Lung (tissue), 11 donors: ENCODE measurements at regions not wholly inside any gene's neighbourhood (a gene's known extent, or its start where the extent isn't known, plus 50 kb on each side); places are given as distances from the start of the nearest gene placed in this dataset.

Experiments used
- ATAC-seq: fragments of 200-7000 bp; cut with Tn5 transposase; one replicate; pipeline ENCODE4 v1.9.1; 2020; ENCODE audit warnings: moderate number of reproducible peaks; ENCODE audit not compliant: insufficient read depth, low FRiP score
- DNase-seq, 3 donors: peaks; one replicate each; pipeline ENCODE4 v3.0.0-alpha.2; 2013 to 2017
- H3K27ac ChIP-seq, 2 donors: one replicate each; pipeline ENCODE4 v1.5.1; 2013; ENCODE audit warnings: mild to moderate bottlenecking in 2 of 2, moderate library complexity in 2 of 2, control low read depth in 1 of 2, inconsistent platforms in 1 of 2, low read depth in 1 of 2, low read length in 1 of 2
- H3K27me3 ChIP-seq, 3 donors: one replicate each; pipeline ENCODE4 v1.5.1; 2013; ENCODE audit warnings: low read length in 2 of 3; ENCODE audit not compliant: control insufficient read depth in 3 of 3, insufficient read depth in 3 of 3
- H3K36me3 ChIP-seq, 4 donors: one replicate each; pipeline ENCODE4 v1.5.1; 2013; ENCODE audit warnings: low read length in 4 of 4, mild to moderate bottlenecking in 1 of 4, moderate library complexity in 1 of 4; ENCODE audit not compliant: control insufficient read depth in 4 of 4, insufficient read depth in 4 of 4
- H3K4me1 ChIP-seq, 5 donors: one replicate each; pipeline ENCODE4 v1.5.1; 2013; ENCODE audit warnings: low read length in 5 of 5, mild to moderate bottlenecking in 2 of 5, moderate library complexity in 1 of 5; ENCODE audit not compliant: control insufficient read depth in 5 of 5, insufficient read depth in 5 of 5
- H3K4me3 ChIP-seq: one replicate; pipeline ENCODE4 v1.5.1; 2013; ENCODE audit warnings: mild to moderate bottlenecking, control low read depth, moderate library complexity
- H3K9ac ChIP-seq, 2 donors: one replicate each; pipeline ENCODE4 v1.5.1; 2013; ENCODE audit warnings: low read length in 2 of 2, control low read depth in 1 of 2; ENCODE audit not compliant: insufficient read depth in 1 of 2
- H3K9me3 ChIP-seq, 4 donors: one replicate each; pipeline ENCODE4 v1.5.1; 2013; ENCODE audit warnings: low read length in 3 of 4, mild to moderate bottlenecking in 1 of 4, moderate library complexity in 1 of 4; ENCODE audit not compliant: control insufficient read depth in 4 of 4, insufficient read depth in 3 of 4
- WGBS, 2 donors: extraction: QIAGEN DNeasy Blood & Tissue Kit; methylation state at CpG; one replicate each; pipeline ENCODE4 v1.1.7; 2013; 5-methylcytosine and 5-hydroxymethylcytosine counted together
- TF ChIP-seq, protein P1 (sequence below): IDR thresholded peaks from 2 replicates; pipeline ENCODE4 v1.5.1; 2012; ENCODE audit warnings: mild to moderate bottlenecking; ENCODE audit errors: control extremely low read depth, extremely low read depth
- donor health status: control.
- donor health status: control.
- donor health status: Bipolar disorder and iron deficiency.
- donor health status: healthy.
- donor health status: DM: yes; HTN: yes; CAD: no.

DNA sequence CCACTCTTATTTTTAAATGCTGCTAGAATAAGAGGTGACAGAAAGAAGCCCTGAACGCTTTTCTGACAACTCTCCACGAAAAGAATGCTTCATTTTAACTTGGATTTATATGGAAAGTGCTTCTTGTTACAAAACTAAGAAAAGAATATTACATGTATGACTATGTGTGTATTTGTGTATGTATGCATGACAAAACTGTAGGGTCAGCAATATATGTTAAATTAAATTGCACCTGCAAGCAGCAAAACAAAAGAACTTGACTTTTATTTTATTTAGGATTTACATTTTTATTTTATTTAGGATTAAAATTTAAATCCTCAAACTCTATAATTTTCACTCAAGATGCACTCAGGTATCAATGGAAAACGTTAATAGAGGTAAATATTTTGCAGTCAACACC, 187.1 kb downstream of the NR4A2 start:
- ATAC-seq: no peak
- no peak overlapping the region for H3K27ac ChIP-seq
- no peaks in the 10 kb centered on the region for H3K27me3 ChIP-seq
- H3K4me1 ChIP-seq: no peaks in the 10 kb centered on the region
- H3K9me3 ChIP-seq: peaks cover 0 to 3% (median 0%) of the 10 kb centered on the region in 4 donors
- no peaks in the 10 kb centered on the region for H3K36me3 ChIP-seq
- no peak overlapping the region for H3K4me3 ChIP-seq
- no peak overlapping the region for H3K9ac ChIP-seq
- DNase-seq: no peak
- WGBS, 2 donors: 73% methylated on average over 3 of the region's 3 CpGs
- TF ChIP-seq, protein P1, sequence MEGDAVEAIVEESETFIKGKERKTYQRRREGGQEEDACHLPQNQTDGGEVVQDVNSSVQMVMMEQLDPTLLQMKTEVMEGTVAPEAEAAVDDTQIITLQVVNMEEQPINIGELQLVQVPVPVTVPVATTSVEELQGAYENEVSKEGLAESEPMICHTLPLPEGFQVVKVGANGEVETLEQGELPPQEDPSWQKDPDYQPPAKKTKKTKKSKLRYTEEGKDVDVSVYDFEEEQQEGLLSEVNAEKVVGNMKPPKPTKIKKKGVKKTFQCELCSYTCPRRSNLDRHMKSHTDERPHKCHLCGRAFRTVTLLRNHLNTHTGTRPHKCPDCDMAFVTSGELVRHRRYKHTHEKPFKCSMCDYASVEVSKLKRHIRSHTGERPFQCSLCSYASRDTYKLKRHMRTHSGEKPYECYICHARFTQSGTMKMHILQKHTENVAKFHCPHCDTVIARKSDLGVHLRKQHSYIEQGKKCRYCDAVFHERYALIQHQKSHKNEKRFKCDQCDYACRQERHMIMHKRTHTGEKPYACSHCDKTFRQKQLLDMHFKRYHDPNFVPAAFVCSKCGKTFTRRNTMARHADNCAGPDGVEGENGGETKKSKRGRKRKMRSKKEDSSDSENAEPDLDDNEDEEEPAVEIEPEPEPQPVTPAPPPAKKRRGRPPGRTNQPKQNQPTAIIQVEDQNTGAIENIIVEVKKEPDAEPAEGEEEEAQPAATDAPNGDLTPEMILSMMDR: no peak

DNA sequence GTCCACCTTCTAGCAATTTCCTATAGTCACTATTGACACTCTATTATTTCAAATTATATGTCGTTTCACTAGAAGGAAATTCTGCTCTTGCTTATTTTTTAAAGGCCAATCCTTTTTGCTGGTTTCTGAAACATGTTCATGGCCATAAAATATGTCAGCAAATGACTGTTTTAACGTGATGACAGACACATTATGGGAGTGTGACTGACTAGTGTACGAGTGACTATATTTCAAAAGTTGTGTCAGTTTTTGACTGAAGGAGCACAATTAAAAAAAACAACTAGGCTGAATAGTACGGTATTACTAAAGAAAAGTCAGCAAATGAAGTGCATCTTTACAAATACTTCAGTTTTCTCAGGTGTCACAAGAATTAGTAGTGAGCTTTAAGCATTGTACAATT, 196.0 kb downstream of the NR4A2 start:
- H3K4me3 ChIP-seq: no peak overlapping the region
- no peak for ATAC-seq

DNA sequence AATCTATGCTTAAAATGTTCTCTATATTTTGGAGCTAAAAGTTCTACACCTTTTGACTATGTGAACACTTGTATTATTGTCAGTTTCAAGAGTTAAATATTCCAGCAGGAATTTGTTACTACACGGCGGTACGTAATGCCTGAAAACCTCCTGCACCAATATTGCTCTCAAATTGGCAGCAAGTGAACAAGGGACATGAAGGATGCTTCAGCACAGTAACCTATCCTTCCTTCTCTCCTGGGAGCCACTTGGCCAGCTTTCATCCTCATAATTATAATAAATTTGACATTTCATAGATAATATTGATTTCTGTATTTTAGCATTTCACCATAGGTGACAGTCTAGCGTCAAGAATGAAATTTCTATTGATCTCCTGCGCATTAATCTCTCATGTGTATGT, 197.6 kb downstream of the NR4A2 start:
- Histone ChIP-seq H3K9ac (no peak overlapping the region), H3K4me1 (no peaks in the 10 kb centered on the region), H3K36me3 (no peaks in the 10 kb centered on the region), H3K9me3 (no peaks in the 10 kb centered on the region), H3K4me3 (no peak overlapping the region), H3K27ac (no peak overlapping the region), H3K27me3 (no peaks in the 10 kb centered on the region)
- TF ChIP-seq, protein P1: no peak
- 93 to 97% methylated on average over 5 of the region's 5 CpGs for WGBS, 2 donors
- DNase-seq (no peak), ATAC-seq (no peak)

More for the DNA sequence above, 196.0 kb downstream of the NR4A2 start:
- Histone ChIP-seq H3K36me3 (no peaks in the 10 kb centered on the region), H3K4me1 (no peaks in the 10 kb centered on the region), H3K9ac (no peak overlapping the region), H3K27me3 (no peaks in the 10 kb centered on the region), H3K9me3 (no peaks in the 10 kb centered on the region), H3K27ac (no peak overlapping the region)
- TF ChIP-seq, protein P1: no peak
- DNase-seq: no peak
- WGBS, 2 donors: 70 to 76% methylated on average over 4 of the region's 4 CpGs

DNA sequence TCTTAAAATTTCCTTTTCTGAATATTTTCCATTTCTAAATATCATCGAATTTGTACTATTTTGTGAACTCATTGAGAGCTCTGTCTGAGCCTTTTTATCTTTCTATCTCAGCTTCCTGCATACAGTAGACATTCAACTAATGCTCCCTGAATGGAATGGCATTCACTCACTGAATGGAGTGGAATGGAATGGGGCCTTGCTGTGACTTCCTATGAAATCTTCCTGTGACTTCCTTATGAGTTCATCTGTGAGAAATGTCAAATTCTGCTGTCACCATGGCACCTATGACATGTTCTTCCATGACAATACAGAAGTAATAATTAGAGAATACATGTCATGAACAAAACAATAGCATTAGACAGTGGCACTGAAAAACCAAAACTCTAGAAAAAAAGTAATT, 199.6 kb downstream of the NR4A2 start:
- no peak for ATAC-seq

More for the DNA sequence above, 199.6 kb downstream of the NR4A2 start:
- Histone ChIP-seq H3K4me3 (no peak overlapping the region), H3K9me3 (no peaks in the 10 kb centered on the region), H3K4me1 (no peaks in the 10 kb centered on the region), H3K27ac (no peak overlapping the region), H3K9ac (no peak overlapping the region), H3K36me3 (no peaks in the 10 kb centered on the region), H3K27me3 (no peaks in the 10 kb centered on the region)
- 91 to 92% methylated on average over 1 of the region's 1 CpG for WGBS, 2 donors
- DNase-seq: no peak
- TF ChIP-seq, protein P1: no peak
